RWPE2 (cell line): ENCODE measurements at regions not wholly inside any gene's neighbourhood (a gene's known extent, or its start where the extent isn't known, plus 50 kb on each side); places are given as distances from the start of the nearest gene placed in this dataset.

ENCODE experiments used
- ATAC-seq: fragments of 200-7000 bp; cut with Tn5 transposase; 3 replicates; pipeline ENCODE4 v1.9.1; 2021; ENCODE audit warnings: low read depth
- DNase-seq: peaks from one replicate; pipeline ENCODE4 v3.0.0-alpha.2; 2020; ENCODE audit warnings: low spot score
- H3K27ac ChIP-seq: fragments of 450-650 bp; 2 replicates; pipeline ENCODE4 v1.5.1; 2017; ENCODE audit warnings: mild to moderate bottlenecking; ENCODE audit not compliant: poor library complexity, severe bottlenecking
- H3K27me3 ChIP-seq: fragments of 250-450 bp; sonication (Bioruptor Pico); 2 replicates; pipeline ENCODE4 v1.5.1; 2021; ENCODE audit warnings: mild to moderate bottlenecking, moderate library complexity; ENCODE audit not compliant: insufficient read depth, poor library complexity, severe bottlenecking
- H3K36me3 ChIP-seq: fragments of 250-450 bp; sonication (Bioruptor Pico); 2 replicates; pipeline ENCODE4 v1.5.1; 2020; ENCODE audit warnings: low read depth, mild to moderate bottlenecking, moderate library complexity
- H3K4me1 ChIP-seq: fragments of 250-450 bp; sonication (Bioruptor Pico); 2 replicates; pipeline ENCODE4 v1.5.1; 2021; ENCODE audit warnings: mild to moderate bottlenecking, moderate library complexity; ENCODE audit not compliant: insufficient read depth, poor library complexity, severe bottlenecking
- H3K4me3 ChIP-seq: fragments of 250-450 bp; sonication (Bioruptor Pico); 2 replicates; pipeline ENCODE4 v1.5.1; 2021; ENCODE audit warnings: mild to moderate bottlenecking, moderate library complexity; ENCODE audit not compliant: severe bottlenecking
- H3K9me3 ChIP-seq: fragments of 250-450 bp; sonication (Bioruptor Pico); 2 replicates; pipeline ENCODE4 v1.5.1; 2021; ENCODE audit warnings: mild to moderate bottlenecking, moderate library complexity; ENCODE audit not compliant: severe bottlenecking
- TF ChIP-seq, protein P1 (sequence below): fragments of 450-650 bp; IDR thresholded peaks from one replicate; pipeline ENCODE4 v1.5.1; 2017; ENCODE audit warnings: mild to moderate bottlenecking, moderate library complexity; ENCODE audit not compliant: poor library complexity, severe bottlenecking

DNA sequence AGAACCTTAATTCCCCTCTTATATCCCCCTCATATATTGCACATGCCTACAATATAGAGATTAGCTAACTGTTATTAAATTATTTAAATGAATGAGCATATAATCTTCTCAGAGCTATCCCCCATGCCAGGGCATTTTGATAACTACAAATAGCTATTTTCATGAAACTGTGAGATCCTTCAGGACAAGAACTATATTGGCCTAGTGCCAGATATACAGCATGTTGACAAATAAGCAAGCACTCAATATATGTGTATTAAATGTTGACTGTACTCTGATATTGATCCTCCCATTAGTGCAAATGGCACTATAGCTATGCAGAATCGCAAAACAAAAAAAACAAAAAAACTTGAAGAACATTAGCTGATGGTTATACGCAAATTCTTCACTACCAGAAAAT is 134.1 kb upstream of the OTX2 start:
- no peak overlapping the region for H3K4me3 ChIP-seq
- DNase-seq (no peak), ATAC-seq (no peak)
- H3K9me3 ChIP-seq: no peaks in the 10 kb centered on the region
- peaks cover 13% of the 10 kb centered on the region for H3K27me3 ChIP-seq
- no peak overlapping the region for H3K27ac ChIP-seq
- no peaks in the 10 kb centered on the region for H3K4me1 ChIP-seq
- TF ChIP-seq, protein P1, sequence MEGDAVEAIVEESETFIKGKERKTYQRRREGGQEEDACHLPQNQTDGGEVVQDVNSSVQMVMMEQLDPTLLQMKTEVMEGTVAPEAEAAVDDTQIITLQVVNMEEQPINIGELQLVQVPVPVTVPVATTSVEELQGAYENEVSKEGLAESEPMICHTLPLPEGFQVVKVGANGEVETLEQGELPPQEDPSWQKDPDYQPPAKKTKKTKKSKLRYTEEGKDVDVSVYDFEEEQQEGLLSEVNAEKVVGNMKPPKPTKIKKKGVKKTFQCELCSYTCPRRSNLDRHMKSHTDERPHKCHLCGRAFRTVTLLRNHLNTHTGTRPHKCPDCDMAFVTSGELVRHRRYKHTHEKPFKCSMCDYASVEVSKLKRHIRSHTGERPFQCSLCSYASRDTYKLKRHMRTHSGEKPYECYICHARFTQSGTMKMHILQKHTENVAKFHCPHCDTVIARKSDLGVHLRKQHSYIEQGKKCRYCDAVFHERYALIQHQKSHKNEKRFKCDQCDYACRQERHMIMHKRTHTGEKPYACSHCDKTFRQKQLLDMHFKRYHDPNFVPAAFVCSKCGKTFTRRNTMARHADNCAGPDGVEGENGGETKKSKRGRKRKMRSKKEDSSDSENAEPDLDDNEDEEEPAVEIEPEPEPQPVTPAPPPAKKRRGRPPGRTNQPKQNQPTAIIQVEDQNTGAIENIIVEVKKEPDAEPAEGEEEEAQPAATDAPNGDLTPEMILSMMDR: no peak
- no peaks in the 10 kb centered on the region for H3K36me3 ChIP-seq

- H3K4me3 ChIP-seq: no peak overlapping the region
- H3K27ac ChIP-seq: no peak overlapping the region
- ATAC-seq (peak; percentile 29; the same call in 1 of the 3 replicates), DNase-seq (no peak)
- H3K27me3 ChIP-seq: peaks cover 4% of the 10 kb centered on the region
- TF ChIP-seq, protein P1: no peak
- no peaks in the 10 kb centered on the region for H3K4me1 ChIP-seq
- no peaks in the 10 kb centered on the region for H3K9me3 ChIP-seq
- H3K36me3 ChIP-seq: no peaks in the 10 kb centered on the region
Observed at GRCh38 chr14:56933446-56933845, 123.2 kb upstream of the OTX2 start.

DNA sequence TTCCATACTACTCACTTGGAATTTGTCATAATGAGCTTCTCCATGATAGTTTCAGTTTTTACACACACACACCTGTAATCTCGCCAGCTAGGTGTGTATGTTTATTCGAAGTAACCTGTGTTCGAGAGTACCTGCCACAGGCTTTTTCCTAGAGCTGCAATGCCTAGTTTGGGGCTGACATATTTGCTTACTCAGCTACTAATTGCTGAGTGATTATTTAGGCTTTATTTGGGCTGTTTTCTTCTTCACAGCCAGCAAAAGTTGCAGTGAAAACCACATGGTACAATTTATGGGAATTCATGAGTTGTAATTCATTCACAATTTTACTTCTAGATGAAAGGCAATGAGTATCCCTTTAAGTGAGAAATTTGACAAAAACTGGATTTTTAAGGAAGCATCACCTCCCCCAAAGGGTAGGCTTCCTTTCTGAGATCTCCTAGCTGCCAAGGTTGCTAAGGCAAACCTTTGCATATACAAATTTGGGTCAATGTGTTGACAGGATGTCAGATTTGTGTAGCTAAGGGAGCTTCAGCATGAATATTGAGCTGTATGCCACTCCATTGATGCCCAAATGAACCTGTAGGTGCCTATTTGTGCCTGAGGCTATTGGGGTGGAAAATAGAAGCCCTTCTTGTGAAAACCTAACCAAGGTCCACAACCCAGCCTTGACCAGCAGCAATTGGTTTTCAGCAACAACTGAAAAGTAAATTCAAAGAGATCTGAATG is 108.7 kb upstream of the OTX2 start:
- H3K27me3 ChIP-seq: peaks cover 20% of the 10 kb centered on the region
- no peaks in the 10 kb centered on the region for H3K9me3 ChIP-seq
- TF ChIP-seq, protein P1: no peak
- no peak overlapping the region for H3K4me3 ChIP-seq
- no peak for ATAC-seq
- H3K36me3 ChIP-seq: no peaks in the 10 kb centered on the region
- no peak for DNase-seq
- H3K27ac ChIP-seq: no peak overlapping the region
- no peaks in the 10 kb centered on the region for H3K4me1 ChIP-seq

DNA sequence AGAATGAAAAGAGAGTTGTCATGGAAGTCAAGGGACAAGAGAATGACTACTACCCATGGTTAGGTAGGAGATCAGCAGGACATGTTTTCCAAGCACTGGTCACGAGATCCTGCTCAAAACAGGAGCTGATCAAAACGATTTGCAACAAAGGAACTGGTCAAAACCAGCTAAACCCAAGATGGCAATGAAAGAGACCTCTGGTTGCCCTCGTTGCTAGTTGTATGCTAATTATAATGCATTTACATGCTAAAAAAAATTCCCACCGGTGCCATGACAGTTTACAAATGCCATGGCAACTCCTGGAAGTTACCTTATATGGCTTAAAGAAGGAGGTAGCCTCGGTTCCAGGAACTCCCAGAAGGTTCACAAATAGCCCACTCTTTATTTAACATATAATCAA is 95.0 kb upstream of the OTX2 start:
- Histone ChIP-seq H3K9me3 (no peaks in the 10 kb centered on the region), H3K4me3 (no peak overlapping the region), H3K36me3 (no peaks in the 10 kb centered on the region), H3K27ac (no peak overlapping the region), H3K27me3 (peaks cover 24% of the 10 kb centered on the region), H3K4me1 (no peaks in the 10 kb centered on the region)
- no peak for ATAC-seq
- TF ChIP-seq, protein P1: no peak
- DNase-seq: no peak

DNA sequence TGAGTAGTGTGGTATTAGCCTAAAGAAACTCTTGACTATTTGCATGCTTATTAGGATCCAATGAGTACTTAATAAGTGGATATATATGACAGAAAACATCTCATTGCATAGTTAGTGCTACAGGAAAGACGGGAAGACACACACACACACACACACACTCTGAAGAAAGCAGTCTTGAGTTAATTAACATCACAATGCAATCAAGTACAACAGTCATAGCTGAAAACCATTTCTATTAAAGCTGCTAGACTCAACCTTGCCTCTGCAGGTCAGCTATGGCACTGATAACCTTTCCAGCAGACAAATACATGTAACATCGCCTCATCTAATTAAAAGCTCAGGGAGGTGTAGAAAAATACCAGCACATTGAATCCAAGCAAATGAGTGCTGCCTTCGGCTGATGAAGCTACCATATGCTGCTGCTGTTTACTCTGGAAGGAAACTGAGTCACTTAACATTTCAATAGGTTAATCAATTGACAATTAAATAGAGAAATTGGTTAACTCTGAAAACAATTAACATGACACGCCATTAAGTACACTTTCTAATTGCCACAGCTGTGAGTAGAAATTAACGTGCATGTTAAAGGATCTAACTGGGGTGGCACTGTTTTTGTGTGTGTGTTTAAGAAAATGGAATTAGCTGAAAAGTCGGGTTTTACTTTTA is 93.2 kb upstream of the OTX2 start:
- ATAC-seq (no peak), DNase-seq (no peak)
- TF ChIP-seq, protein P1: no peak
- no peaks in the 10 kb centered on the region for H3K36me3 ChIP-seq
- H3K27me3 ChIP-seq: peaks cover 31% of the 10 kb centered on the region
- no peak overlapping the region for H3K27ac ChIP-seq
- H3K4me1 ChIP-seq: no peaks in the 10 kb centered on the region
- peaks cover 2% of the 10 kb centered on the region for H3K9me3 ChIP-seq
- H3K4me3 ChIP-seq: no peak overlapping the region
